Thyroid gland (tissue), 4 donors: ENCODE measurements at regions not wholly inside any gene's neighbourhood (a gene's known extent, or its start where the extent isn't known, plus 50 kb on each side); places are given as distances from the start of the nearest gene placed in this dataset.

Experiments used
- DNase-seq, 2 donors: peaks; one replicate each; pipeline ENCODE4 v3.0.0-alpha.2; 2019
- H3K27ac ChIP-seq, 3 donors: fragments of 200-600 bp; sonication (generic); 1 replicate in 2 of 3; 2 replicates in 1 of 3; pipeline ENCODE4 v1.5.1; 2016 to 2019; ENCODE audit warnings: mild to moderate bottlenecking in 1 of 3, moderate library complexity in 1 of 3
- H3K27me3 ChIP-seq: fragments of 200-600 bp; sonication (generic); one replicate; pipeline ENCODE4 v1.5.1; 2019
- H3K36me3 ChIP-seq, 2 donors: fragments of 200-600 bp; sonication (generic); one replicate each; pipeline ENCODE4 v1.5.1; 2016 to 2019
- H3K4me1 ChIP-seq, 2 donors: fragments of 200-600 bp; sonication (generic); one replicate each; pipeline ENCODE4 v1.5.1; 2017 to 2019
- H3K4me3 ChIP-seq, 3 donors: fragments of 200-600 bp; sonication (generic); replicated peaks in 1 of 3; 1 replicate in 2 of 3; 2 replicates in 1 of 3; pipeline ENCODE4 v1.5.1; 2016; ENCODE audit warnings: mild to moderate bottlenecking in 1 of 3
- H3K9me3 ChIP-seq: fragments of 200-600 bp; sonication (generic); one replicate; pipeline ENCODE4 v1.5.1; 2017
- CTCF ChIP-seq, 6 experiments: fragments of 200-600 bp in 3 of 6; fragments of 450-650 bp in 3 of 6; sonication (generic) in 3 of 6; IDR thresholded peaks; one replicate each; pipeline ENCODE4 v1.5.1; 2016 to 2019; ENCODE audit warnings: antibody characterized with exemption in 6 of 6, mild to moderate bottlenecking in 2 of 6, inconsistent platforms in 1 of 6, moderate library complexity in 1 of 6
- POLR2A ChIP-seq, 2 donors: fragments of 450-650 bp; IDR thresholded peaks; one replicate each; pipeline ENCODE4 v1.6.1; 2017; ENCODE audit warnings: antibody characterized with exemption in 2 of 2, mild to moderate bottlenecking in 2 of 2, moderate library complexity in 1 of 2
- WGBS, 2 donors: methylation state at CpG; one replicate each; pipeline ENCODE4 v1.1.5; 2017; 5-methylcytosine and 5-hydroxymethylcytosine counted together
- intact Hi-C: fragments of 100-400 bp; cut with DNase I; formaldehyde crosslinking; loops from one replicate; pipeline ENCODE4 v1.15.1; 2023

DNA sequence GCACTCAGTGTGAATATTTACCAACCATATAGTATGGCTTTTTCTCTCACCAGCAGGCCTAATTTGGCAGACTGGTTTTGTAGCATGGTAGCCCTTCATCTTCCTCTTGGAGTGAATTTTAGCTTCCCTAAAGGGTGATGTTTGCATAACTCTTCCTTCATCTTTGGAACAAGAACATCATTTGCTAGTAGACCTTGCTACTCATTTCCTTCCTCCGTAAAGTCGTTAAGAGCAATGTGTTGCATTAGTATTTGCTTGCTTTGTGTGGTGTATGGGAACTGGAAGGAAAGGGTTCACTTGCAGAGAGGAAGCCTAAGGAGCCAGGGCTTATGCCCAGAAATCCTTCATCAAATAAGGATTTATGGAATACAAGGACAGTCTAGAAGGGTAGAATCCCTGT is 50.2 kb upstream of the PGRMC2 start:
- Histone ChIP-seq H3K4me3 (no peak overlapping the region), H3K4me1 (peaks cover 0 to 5% of the 10 kb centered on the region in 2 donors), H3K36me3 (no peaks in the 10 kb centered on the region), H3K27ac (no peak overlapping the region), H3K9me3 (no peaks in the 10 kb centered on the region), H3K27me3 (no peaks in the 10 kb centered on the region)
- intact Hi-C loops = no loop called here
- WGBS, 2 donors = 83 to 84% methylated on average over 2 of the region's 2 CpGs
- TF ChIP-seq POLR2A (IDR thresholded peaks at IDR 0.05) (no peak), CTCF (IDR thresholded peaks at IDR 0.05) (no peak)
- DNase-seq = no peak
